ENCODE measurements at regions not wholly inside any gene's neighbourhood (a gene's known extent, or its start where the extent isn't known, plus 50 kb on each side); places are given as distances from the start of the nearest gene placed in this dataset.

- TF ChIP-seq, protein P1, sequence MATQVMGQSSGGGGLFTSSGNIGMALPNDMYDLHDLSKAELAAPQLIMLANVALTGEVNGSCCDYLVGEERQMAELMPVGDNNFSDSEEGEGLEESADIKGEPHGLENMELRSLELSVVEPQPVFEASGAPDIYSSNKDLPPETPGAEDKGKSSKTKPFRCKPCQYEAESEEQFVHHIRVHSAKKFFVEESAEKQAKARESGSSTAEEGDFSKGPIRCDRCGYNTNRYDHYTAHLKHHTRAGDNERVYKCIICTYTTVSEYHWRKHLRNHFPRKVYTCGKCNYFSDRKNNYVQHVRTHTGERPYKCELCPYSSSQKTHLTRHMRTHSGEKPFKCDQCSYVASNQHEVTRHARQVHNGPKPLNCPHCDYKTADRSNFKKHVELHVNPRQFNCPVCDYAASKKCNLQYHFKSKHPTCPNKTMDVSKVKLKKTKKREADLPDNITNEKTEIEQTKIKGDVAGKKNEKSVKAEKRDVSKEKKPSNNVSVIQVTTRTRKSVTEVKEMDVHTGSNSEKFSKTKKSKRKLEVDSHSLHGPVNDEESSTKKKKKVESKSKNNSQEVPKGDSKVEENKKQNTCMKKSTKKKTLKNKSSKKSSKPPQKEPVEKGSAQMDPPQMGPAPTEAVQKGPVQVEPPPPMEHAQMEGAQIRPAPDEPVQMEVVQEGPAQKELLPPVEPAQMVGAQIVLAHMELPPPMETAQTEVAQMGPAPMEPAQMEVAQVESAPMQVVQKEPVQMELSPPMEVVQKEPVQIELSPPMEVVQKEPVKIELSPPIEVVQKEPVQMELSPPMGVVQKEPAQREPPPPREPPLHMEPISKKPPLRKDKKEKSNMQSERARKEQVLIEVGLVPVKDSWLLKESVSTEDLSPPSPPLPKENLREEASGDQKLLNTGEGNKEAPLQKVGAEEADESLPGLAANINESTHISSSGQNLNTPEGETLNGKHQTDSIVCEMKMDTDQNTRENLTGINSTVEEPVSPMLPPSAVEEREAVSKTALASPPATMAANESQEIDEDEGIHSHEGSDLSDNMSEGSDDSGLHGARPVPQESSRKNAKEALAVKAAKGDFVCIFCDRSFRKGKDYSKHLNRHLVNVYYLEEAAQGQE (tag by site-specific recombination; IDR thresholded peaks at IDR 0.05): no peak
- no peak for TF ChIP-seq CTCF (tag by site-specific recombination; IDR thresholded peaks at IDR 0.05)
- TF ChIP-seq ZNF138 (tag by site-specific recombination; IDR thresholded peaks at IDR 0.05; ENCODE audit: borderline replicate concordance): no peak
- TF ChIP-seq GFI1B (tag by site-specific recombination; IDR thresholded peaks at IDR 0.05): no peak
- no peak for TF ChIP-seq GLI4 (tag by site-specific recombination; IDR thresholded peaks at IDR 0.05)
- no peak for TF ChIP-seq ZNF266 (tag by site-specific recombination; IDR thresholded peaks at IDR 0.05; ENCODE audit: low read depth)
- no peak for TF ChIP-seq SP2 (tag by site-specific recombination; IDR thresholded peaks at IDR 0.05)
Measured at GRCh38 chr16:79451196-79451816, 149.2 kb downstream of the MAF start.

Data from HEK293 (cell line).